Erythroblast (primary cell): ENCODE measurements at regions not wholly inside any gene's neighbourhood (a gene's known extent, or its start where the extent isn't known, plus 50 kb on each side); places are given as distances from the start of the nearest gene placed in this dataset.

ENCODE experiments used
- GATA1 ChIP-seq: IDR thresholded peaks from 2 replicates; pipeline ENCODE4 v1.6.1; 2011; ENCODE audit warnings: low read depth, mild to moderate bottlenecking, control low read depth, low read length, moderate library complexity
- POLR2A ChIP-seq: IDR thresholded peaks from 2 replicates; pipeline ENCODE4 v1.6.1; 2011; ENCODE audit warnings: mild to moderate bottlenecking, low read length

- TF ChIP-seq POLR2A (no peak), GATA1 (no peak)
These were observed 112.9 kb upstream of the SMURF2 start for GRCh38 chr17:64774888-64775540.
